ENCODE measurements at regions not wholly inside any gene's neighbourhood (a gene's known extent, or its start where the extent isn't known, plus 50 kb on each side); places are given as distances from the start of the nearest gene placed in this dataset.

DNA sequence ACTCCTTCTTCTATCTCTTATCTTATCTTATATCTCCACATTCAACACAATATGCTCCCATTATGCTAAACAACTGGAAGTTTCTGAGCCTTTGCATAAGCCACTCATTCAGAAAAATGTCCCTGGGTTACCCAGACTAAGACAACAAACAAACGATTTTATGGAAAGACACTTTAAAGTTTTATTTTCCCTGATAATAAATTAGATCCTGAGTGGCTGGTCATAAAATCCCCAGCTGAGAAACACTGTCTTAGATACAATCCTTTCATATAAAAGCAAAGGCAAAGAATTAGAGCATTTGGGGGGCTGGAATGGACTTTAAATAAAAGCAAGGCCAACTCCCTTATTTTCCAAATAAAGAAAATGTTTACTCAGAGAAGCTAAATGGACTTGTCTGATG is 322.3 kb downstream of the GBE1 start:
- Histone ChIP-seq H3K4me3 (no peak overlapping the region), H3K4me2 (ENCODE audit: insufficient read depth, low read length) (no peak overlapping the region), H3K9me1 (ENCODE audit: control insufficient read depth, insufficient read depth, low read length) (no peaks in the 10 kb centered on the region), H4K20me1 (replicated peaks; ENCODE audit: control insufficient read depth, insufficient read depth, low read length) (no peaks in the 10 kb centered on the region), H3K36me3 (ENCODE audit: control insufficient read depth, insufficient read depth, low read length) (no peaks in the 10 kb centered on the region), H3K27ac (ENCODE audit: extremely low read depth, low read depth, low read length) (no peak overlapping the region), H3K9me3 (replicated peaks; ENCODE audit: control insufficient read depth, insufficient read depth, low read depth, low read length) (no peaks in the 10 kb centered on the region), H3K27me3 (ENCODE audit: control insufficient read depth in 2 of 2, insufficient read depth in 2 of 2, low read length in 2 of 2) (no peaks in the 10 kb centered on the region), H2AFZ (ENCODE audit: low read depth, low read length) (no peak overlapping the region), H3K79me2 (ENCODE audit: control insufficient read depth, insufficient read depth, low read length) (no peaks in the 10 kb centered on the region), H3K9ac (ENCODE audit: insufficient read depth in 1 of 2, low read depth in 2 of 2, low read length in 2 of 2) (no peak overlapping the region), H3K4me1 (replicated peaks in 1 of 2; ENCODE audit: control insufficient read depth in 2 of 2, insufficient read depth in 2 of 2, low read length in 2 of 2) (no peaks in the 10 kb centered on the region)
- intact Hi-C loops (cut with micrococcal nuclease), result no loop called here
- TF ChIP-seq E4F1 (CRISPR knock-in tag; IDR thresholded peaks at IDR 0.05; ENCODE audit: borderline replicate concordance), result no peak
- no peak for TF ChIP-seq SRSF9 (IDR thresholded peaks at IDR 0.05; ENCODE audit: borderline replicate concordance, low read depth, low read length)
- TF ChIP-seq, protein P1, sequence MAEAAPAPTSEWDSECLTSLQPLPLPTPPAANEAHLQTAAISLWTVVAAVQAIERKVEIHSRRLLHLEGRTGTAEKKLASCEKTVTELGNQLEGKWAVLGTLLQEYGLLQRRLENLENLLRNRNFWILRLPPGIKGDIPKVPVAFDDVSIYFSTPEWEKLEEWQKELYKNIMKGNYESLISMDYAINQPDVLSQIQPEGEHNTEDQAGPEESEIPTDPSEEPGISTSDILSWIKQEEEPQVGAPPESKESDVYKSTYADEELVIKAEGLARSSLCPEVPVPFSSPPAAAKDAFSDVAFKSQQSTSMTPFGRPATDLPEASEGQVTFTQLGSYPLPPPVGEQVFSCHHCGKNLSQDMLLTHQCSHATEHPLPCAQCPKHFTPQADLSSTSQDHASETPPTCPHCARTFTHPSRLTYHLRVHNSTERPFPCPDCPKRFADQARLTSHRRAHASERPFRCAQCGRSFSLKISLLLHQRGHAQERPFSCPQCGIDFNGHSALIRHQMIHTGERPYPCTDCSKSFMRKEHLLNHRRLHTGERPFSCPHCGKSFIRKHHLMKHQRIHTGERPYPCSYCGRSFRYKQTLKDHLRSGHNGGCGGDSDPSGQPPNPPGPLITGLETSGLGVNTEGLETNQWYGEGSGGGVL (CRISPR knock-in tag; IDR thresholded peaks at IDR 0.05), result no peak
- no peak for TF ChIP-seq PTRF (tag; IDR thresholded peaks at IDR 0.05)
- no peak for TF ChIP-seq ZNF217 (CRISPR knock-in tag; IDR thresholded peaks at IDR 0.05)
- TF ChIP-seq ZBTB43 (CRISPR knock-in tag; IDR thresholded peaks at IDR 0.05), result no peak
- TF ChIP-seq ELF2 (CRISPR knock-in tag; IDR thresholded peaks at IDR 0.05), result no peak
- no peak for TF ChIP-seq ZNF197 (CRISPR knock-in tag; IDR thresholded peaks at IDR 0.05; ENCODE audit: low read depth)
- TF ChIP-seq C11orf30 (IDR thresholded peaks at IDR 0.05; ENCODE audit: low read depth), result no peak
- TF ChIP-seq NR2C2 (CRISPR knock-in tag; IDR thresholded peaks at IDR 0.05), result no peak
- TF ChIP-seq NR2C2 (tag; IDR thresholded peaks at IDR 0.05), result no peak
- TF ChIP-seq KLF16 (IDR thresholded peaks at IDR 0.05), result no peak
- TF ChIP-seq ZBTB2 (IDR thresholded peaks at IDR 0.05), result no peak
- no peak for TF ChIP-seq MCM7 (IDR thresholded peaks at IDR 0.05)
- TF ChIP-seq TCF7L2 (IDR thresholded peaks at IDR 0.05; ENCODE audit: low read depth, low read length), result no peak
- ATAC-seq (no peak), DNase-seq (ENCODE audit: extremely low read depth in 1 of 4, low spot score in 3 of 4) (no peak), FAIRE-seq (no peak)
- 0% methylated on average over 1 of the region's 1 CpG for WGBS (ENCODE audit: insufficient coverage, low coverage, missing lambda C conversion rate)
- no TSS peak for BruUV-seq (replicated peaks)
- in situ Hi-C loops (cut with MboI), result no loop called here
- CTCF ChIA-PET (ENCODE audit: low intra/inter-chr PET ratio), result no interaction called here
- POLR2A ChIA-PET, result no interaction called here

Data from K562 (cell line).